K562 (cell line): ENCODE measurements at regions not wholly inside any gene's neighbourhood (a gene's known extent, or its start where the extent isn't known, plus 50 kb on each side); places are given as distances from the start of the nearest gene placed in this dataset.

Source experiments
- CHD4 ChIP-seq: fragments of 200-600 bp; sonication (generic); IDR thresholded peaks from 3 replicates; pipeline ENCODE4 v1.6.1; 2012; ENCODE audit warnings: low read depth, mild to moderate bottlenecking, mixed read lengths, low read length, inconsistent platforms; ENCODE audit not compliant: insufficient read depth, insufficient replicate concordance, poor library complexity, severe bottlenecking
- EGR1 ChIP-seq: fragments of 450-650 bp; conservative IDR thresholded peaks from 2 replicates; pipeline ENCODE4 v1.6.1; 2017; ENCODE audit warnings: mild to moderate bottlenecking
- FOS ChIP-seq: IDR thresholded peaks from 3 replicates; pipeline ENCODE4 v1.6.1; 2011; ENCODE audit not compliant: insufficient read length; ENCODE audit errors: extremely low read depth
- JUN ChIP-seq, 2 experiments: sonication (generic) in 1 of 2; formaldehyde crosslinking in 1 of 2; IDR thresholded peaks; 2 replicates each; pipeline versions ENCODE4 v1.6.1 to v1.8.0; 2012 to 2022; ENCODE audit warnings: borderline replicate concordance in 2 of 2, mild to moderate bottlenecking in 2 of 2, improper control_type of control experiment in 1 of 2, low read depth in 1 of 2, low read length in 1 of 2, missing genetic modification reagents in 1 of 2
- MTA1 ChIP-seq: fragments of 450-650 bp; IDR thresholded peaks from 2 replicates; pipeline ENCODE4 v1.6.1; 2017; ENCODE audit warnings: borderline replicate concordance
- SMAD1 ChIP-seq: fragments of 150-350 bp; IDR thresholded peaks from 2 replicates; pipeline ENCODE4 v1.6.1; 2014; ENCODE audit warnings: low read length, low read depth; ENCODE audit not compliant: partially characterized antibody
- SREBF1 ChIP-seq: fragments of 150-350 bp; IDR thresholded peaks from 2 replicates; pipeline ENCODE4 v1.6.1; 2014; ENCODE audit warnings: antibody characterized with exemption, low read depth, low read length, borderline replicate concordance
- ZBTB7A ChIP-seq: IDR thresholded peaks from 2 replicates; pipeline ENCODE4 v1.6.1; 2011; ENCODE audit warnings: low read depth, mild to moderate bottlenecking, low read length, moderate library complexity, borderline replicate concordance; ENCODE audit not compliant: control insufficient read depth
- ZNF24 ChIP-seq: fragments of 450-650 bp; IDR thresholded peaks from 2 replicates; pipeline ENCODE4 v1.6.1; 2016

DNA sequence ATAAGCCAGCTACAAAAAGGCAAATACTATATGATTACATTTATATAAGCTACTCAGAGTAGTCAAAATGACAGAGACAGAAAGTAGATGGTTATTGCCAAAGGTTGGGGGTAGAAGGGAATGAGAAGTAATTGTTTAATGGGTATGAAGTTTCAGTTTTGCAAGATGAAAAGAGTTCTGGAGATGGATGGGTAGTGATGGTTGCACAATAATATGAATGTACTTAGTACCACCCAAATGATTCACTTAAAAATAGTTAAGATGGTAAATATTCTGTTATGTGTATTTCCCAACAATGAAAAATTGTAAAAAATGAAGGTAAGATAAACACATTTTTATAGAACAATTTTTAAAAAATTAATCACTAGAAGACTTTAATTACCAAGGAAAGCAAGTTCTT, 448.4 kb downstream of the ADCYAP1 start:
- no peak for TF ChIP-seq FOS
- no peak for TF ChIP-seq JUN (IDR thresholded peaks at IDR 0.05; ENCODE audit: borderline replicate concordance, low read depth, low read length)
- TF ChIP-seq JUN (CRISPR knock-in tag; IDR thresholded peaks at IDR 0.05; ENCODE audit: borderline replicate concordance): no peak
- TF ChIP-seq ZBTB7A: no peak
- TF ChIP-seq EGR1: no peak
- TF ChIP-seq ZNF24: no peak
- TF ChIP-seq SMAD1: no peak
- TF ChIP-seq CHD4: no peak
- no peak for TF ChIP-seq SREBF1
- TF ChIP-seq MTA1: no peak
